Right lobe of liver (tissue), 6 donors: ENCODE measurements at regions not wholly inside any gene's neighbourhood (a gene's known extent, or its start where the extent isn't known, plus 50 kb on each side); places are given as distances from the start of the nearest gene placed in this dataset.

Experiments used
- ATAC-seq, 4 donors: fragments of 200-7000 bp; cut with Tn5 transposase; one replicate each; pipeline ENCODE4 v1.9.1; 2020; ENCODE audit warnings: mild to moderate bottlenecking in 4 of 4, moderate library complexity in 4 of 4
- DNase-seq, 3 donors: peaks; one replicate each; pipeline ENCODE4 v3.0.0-alpha.2; 2020
- H3K27ac ChIP-seq, 3 donors: fragments of 200-600 bp; one replicate each; pipeline ENCODE4 v1.8.0; 2022
- H3K27me3 ChIP-seq, 2 donors: fragments of 200-600 bp; one replicate each; pipeline ENCODE4 v1.8.0; 2022
- H3K36me3 ChIP-seq, 4 donors: fragments of 200-600 bp; sonication (generic) in 1 of 4; one replicate each; pipeline versions ENCODE4 v1.5.1 to v1.8.0; 2017 to 2022; ENCODE audit warnings: control low read depth in 1 of 4
- H3K4me1 ChIP-seq, 4 donors: fragments of 200-600 bp; sonication (generic) in 1 of 4; one replicate each; pipeline versions ENCODE4 v1.5.1 to v1.8.0; 2017 to 2022; ENCODE audit warnings: control low read depth in 1 of 4
- H3K4me3 ChIP-seq, 3 donors: fragments of 200-600 bp; one replicate each; pipeline ENCODE4 v1.8.0; 2022
- H3K9me3 ChIP-seq, 4 donors: fragments of 200-600 bp; sonication (generic) in 1 of 4; one replicate each; pipeline versions ENCODE4 v1.5.1 to v1.8.0; 2017 to 2022; ENCODE audit warnings: control low read depth in 1 of 4
- CTCF ChIP-seq, 4 donors: fragments of 200-600 bp in 3 of 4; fragments of 450-650 bp in 1 of 4; IDR thresholded peaks; one replicate each; pipeline versions ENCODE4 v1.5.1 to v1.8.0; 2016 to 2022; ENCODE audit warnings: antibody characterized with exemption in 4 of 4, mild to moderate bottlenecking in 2 of 4
- POLR2A ChIP-seq: fragments of 450-650 bp; IDR thresholded peaks from one replicate; pipeline ENCODE4 v1.6.1; 2017; ENCODE audit warnings: antibody characterized with exemption, mild to moderate bottlenecking
- WGBS: methylation state at CpG from one replicate; pipeline ENCODE4 v1.1.6; 2018; ENCODE audit warnings: low coverage, low lambda C conversion rate; ENCODE audit not compliant: insufficient coverage; ENCODE audit errors: missing lambda C conversion rate; 5-methylcytosine and 5-hydroxymethylcytosine counted together
- intact Hi-C, 2 donors: fragments of 100-400 bp; cut with DNase I; formaldehyde crosslinking; loops; one replicate each; pipeline versions ENCODE4 v1.11.2 to v1.14.1; 2022
- donor health status: DM: no; HTN: yes; CAD: no.
- donor health status: DM: no; HTN: no; CAD: no.
- donor health status: DM: no; HTN: no; CAD: no.
- donor health status: DM: no; HTN: yes; CAD: no.
- donor health status: DM: no; HTN: yes; CAD: no.

- TF ChIP-seq CTCF (IDR thresholded peaks at IDR 0.05) (no peak), POLR2A (no peak)
- WGBS = 95% methylated on average over 5 of the region's 7 CpGs
- Histone ChIP-seq H3K36me3 (no peaks in the 10 kb centered on the region), H3K9me3 (no peaks in the 10 kb centered on the region), H3K27me3 (no peaks in the 10 kb centered on the region), H3K4me3 (no peak overlapping the region), H3K4me1 (no peaks in the 10 kb centered on the region), H3K27ac (no peak overlapping the region)
- DNase-seq (no peak), ATAC-seq (no peak)
- intact Hi-C loops = no loop called here
These were observed 143.3 kb upstream of the BLID start for GRCh38 chr11:122259195-122259821.

- H3K9me3 ChIP-seq = no peaks in the 10 kb centered on the region
- intact Hi-C loops = no loop called here
- TF ChIP-seq CTCF (IDR thresholded peaks at IDR 0.05) = no peak
- TF ChIP-seq POLR2A = no peak
- no peak overlapping the region for H3K4me3 ChIP-seq
- H3K4me1 ChIP-seq = no peaks in the 10 kb centered on the region
- WGBS = 33% methylated on average over 1 of the region's 1 CpG
- H3K27ac ChIP-seq = no peak overlapping the region
- no peaks in the 10 kb centered on the region for H3K36me3 ChIP-seq
- DNase-seq = no peak
- H3K27me3 ChIP-seq = no peaks in the 10 kb centered on the region
- ATAC-seq = peak in 2 of 4 donors; percentile 29 to 39
These were observed 142.6 kb upstream of the BLID start for GRCh38 chr11:122258446-122259194.

- Histone ChIP-seq H3K4me1 (no peaks in the 10 kb centered on the region), H3K4me3 (no peak overlapping the region), H3K36me3 (no peaks in the 10 kb centered on the region), H3K27me3 (no peaks in the 10 kb centered on the region), H3K27ac (no peak overlapping the region), H3K9me3 (no peaks in the 10 kb centered on the region)
- intact Hi-C loops = no loop called here
- peak in 3 of 4 donors; percentile 36 to 64 (median 50) for ATAC-seq
- DNase-seq = no peak
- 36% methylated on average over 4 of the region's 4 CpGs for WGBS
- TF ChIP-seq POLR2A = no peak
- no peak for TF ChIP-seq CTCF (IDR thresholded peaks at IDR 0.05)
These were observed 137.7 kb upstream of the BLID start for GRCh38 chr11:122253589-122254231.

- 88% methylated on average over 8 of the region's 8 CpGs for WGBS
- H3K4me3 ChIP-seq = no peak overlapping the region
- no peak for TF ChIP-seq CTCF (IDR thresholded peaks at IDR 0.05)
- TF ChIP-seq POLR2A = no peak
These were observed 132.9 kb upstream of the BLID start for GRCh38 chr11:122248939-122249338.

More at GRCh38 chr11:122248939-122249338, 132.9 kb upstream of the BLID start:
- DNase-seq = no peak
- Histone ChIP-seq H3K4me1 (no peaks in the 10 kb centered on the region), H3K27ac (no peak overlapping the region), H3K27me3 (no peaks in the 10 kb centered on the region), H3K36me3 (no peaks in the 10 kb centered on the region), H3K9me3 (no peaks in the 10 kb centered on the region)
- no peak for ATAC-seq
- intact Hi-C loops = no loop called here
